Natural killer cell (primary cell): ENCODE measurements at regions not wholly inside any gene's neighbourhood (a gene's known extent, or its start where the extent isn't known, plus 50 kb on each side); places are given as distances from the start of the nearest gene placed in this dataset.

Experiments used
- ATAC-seq, 3 donors: fragments of 150-1000 bp in 2 of 3; fragments of 200-7000 bp in 1 of 3; cut with Tn5 transposase; 1 replicate in 1 of 3; 2 replicates in 2 of 3; pipeline ENCODE4 v1.10.0; 2021; ENCODE audit warnings: mild to moderate bottlenecking in 2 of 3, moderate library complexity in 2 of 3
- DNase-seq, 2 donors: peaks; one replicate each; pipeline versions ENCODE4 v3.0.0 to v3.0.0-alpha.2; 2013 to 2021; ENCODE audit warnings: mixed read lengths in 1 of 2
- H3K27ac ChIP-seq: one replicate; pipeline ENCODE4 v1.5.1; 2013; ENCODE audit warnings: mild to moderate bottlenecking, low read length
- H3K27me3 ChIP-seq: one replicate; pipeline ENCODE4 v1.6.1; 2013; ENCODE audit warnings: low read length; ENCODE audit not compliant: control insufficient read depth, insufficient read depth
- H3K36me3 ChIP-seq: one replicate; pipeline ENCODE4 v1.6.1; 2013; ENCODE audit warnings: low read length; ENCODE audit not compliant: control insufficient read depth, insufficient read depth
- H3K4me1 ChIP-seq: one replicate; pipeline ENCODE4 v1.6.1; 2013; ENCODE audit warnings: low read length; ENCODE audit not compliant: control insufficient read depth, insufficient read depth
- H3K4me3 ChIP-seq: one replicate; pipeline ENCODE4 v1.5.1; 2013; ENCODE audit warnings: low read length
- H3K9me3 ChIP-seq: one replicate; pipeline ENCODE4 v1.6.1; 2013; ENCODE audit warnings: low read length; ENCODE audit not compliant: control insufficient read depth, insufficient read depth
- H3K27ac Mint-ChIP-seq, 2 donors: one replicate each; pipeline ENCODE4 v1.8.0; 2022; ENCODE audit warnings: mild to moderate bottlenecking in 2 of 2, mixed read lengths in 2 of 2, moderate library complexity in 1 of 2
- H3K27me3 Mint-ChIP-seq, 2 donors: one replicate each; pipeline ENCODE4 v1.8.0; 2022; ENCODE audit warnings: low read depth in 2 of 2, mixed read lengths in 2 of 2
- H3K36me3 Mint-ChIP-seq: one replicate; pipeline ENCODE4 v1.8.0; 2022; ENCODE audit warnings: mixed read lengths
- H3K4me1 Mint-ChIP-seq, 2 donors: one replicate each; pipeline ENCODE4 v1.8.0; 2022; ENCODE audit warnings: mixed read lengths in 2 of 2
- H3K4me3 Mint-ChIP-seq: one replicate; pipeline ENCODE4 v1.8.0; 2022; ENCODE audit warnings: mild to moderate bottlenecking, moderate library complexity, mixed read lengths
- H3K9me3 Mint-ChIP-seq, 2 donors: one replicate each; pipeline ENCODE4 v1.8.0; 2022; ENCODE audit warnings: mixed read lengths in 2 of 2
- CTCF ChIP-seq: fragments of 200-600 bp; IDR thresholded peaks from one replicate; pipeline ENCODE4 v1.8.0; 2022; ENCODE audit warnings: antibody characterized with exemption
- WGBS: methylation state at CpG from one replicate; pipeline ENCODE4 v1.1.7; 2013; ENCODE audit warnings: missing lambda C conversion rate; ENCODE audit not compliant: insufficient coverage; 5-methylcytosine and 5-hydroxymethylcytosine counted together
- intact Hi-C: fragments of 100-400 bp; cut with micrococcal nuclease; formaldehyde crosslinking; loops from one replicate; pipeline ENCODE4 v1.14.2; 2022

- Histone ChIP-seq H3K36me3 (no peaks in the 10 kb centered on the region), H3K4me1 (no peaks in the 10 kb centered on the region), H3K27ac (no peak overlapping the region), H3K4me3 (no peak overlapping the region), H3K27me3 (no peaks in the 10 kb centered on the region), H3K9me3 (no peaks in the 10 kb centered on the region)
- TF ChIP-seq CTCF, result no peak
- Mint-ChIP-seq H3K4me1 (no peaks in the 10 kb centered on the region), H3K9me3 (peaks cover 0 to 13% of the 10 kb centered on the region in 2 donors), H3K4me3 (no peak overlapping the region), H3K27me3 (no peaks in the 10 kb centered on the region), H3K27ac (no peak overlapping the region), H3K36me3 (no peaks in the 10 kb centered on the region)
- ATAC-seq, result no peak
- no peak for DNase-seq
- intact Hi-C loops, result no loop called here
- WGBS, result 68% methylated on average over 4 of the region's 4 CpGs
Measured at GRCh38 chr4:28966982-28967381, 1753.2 kb upstream of the PCDH7 start.

GRCh38 chr4:28973587-28974350, 1746.4 kb upstream of the PCDH7 start:
- H3K27ac ChIP-seq, result no peak overlapping the region
- Mint-ChIP-seq H3K4me3 (no peak overlapping the region), H3K36me3 (no peaks in the 10 kb centered on the region), H3K27me3 (no peaks in the 10 kb centered on the region), H3K9me3 (peaks cover 7 to 8% of the 10 kb centered on the region in 2 donors), H3K27ac (no peak overlapping the region), H3K4me1 (no peaks in the 10 kb centered on the region)
- no peaks in the 10 kb centered on the region for H3K36me3 ChIP-seq
- H3K9me3 ChIP-seq, result no peaks in the 10 kb centered on the region
- no peak for TF ChIP-seq CTCF
- H3K4me3 ChIP-seq, result no peak overlapping the region
- H3K4me1 ChIP-seq, result no peaks in the 10 kb centered on the region
- intact Hi-C loops, result no loop called here
- ATAC-seq (no peak), DNase-seq (no peak)
- H3K27me3 ChIP-seq, result no peaks in the 10 kb centered on the region
- 56% methylated on average over 2 of the region's 3 CpGs for WGBS

GRCh38 chr4:28976369-28976768, 1743.8 kb upstream of the PCDH7 start:
- no peaks in the 10 kb centered on the region for H3K27me3 ChIP-seq
- H3K9me3 Mint-ChIP-seq, result peaks cover 7 to 11% of the 10 kb centered on the region in 2 donors
- H3K4me3 Mint-ChIP-seq, result no peak overlapping the region
- no peak for TF ChIP-seq CTCF
- WGBS, result 83% methylated on average over 1 of the region's 1 CpG
- no peaks in the 10 kb centered on the region for H3K9me3 ChIP-seq
- H3K4me1 Mint-ChIP-seq, result no peaks in the 10 kb centered on the region
- H3K27ac Mint-ChIP-seq, result no peak overlapping the region
- DNase-seq (no peak), ATAC-seq (no peak)
- H3K4me1 ChIP-seq, result no peaks in the 10 kb centered on the region
- H3K4me3 ChIP-seq, result no peak overlapping the region
- H3K36me3 ChIP-seq, result no peaks in the 10 kb centered on the region
- no peaks in the 10 kb centered on the region for H3K27me3 Mint-ChIP-seq
- no peaks in the 10 kb centered on the region for H3K36me3 Mint-ChIP-seq
- no peak overlapping the region for H3K27ac ChIP-seq
- intact Hi-C loops, result no loop called here

- Histone ChIP-seq H3K27me3 (no peaks in the 10 kb centered on the region), H3K4me1 (no peaks in the 10 kb centered on the region), H3K9me3 (peaks cover 13% of the 10 kb centered on the region), H3K36me3 (no peaks in the 10 kb centered on the region), H3K27ac (no peak overlapping the region), H3K4me3 (no peak overlapping the region)
- Mint-ChIP-seq H3K4me3 (no peak overlapping the region), H3K27ac (no peak overlapping the region), H3K9me3 (peaks cover 14 to 23% of the 10 kb centered on the region in 2 donors), H3K27me3 (no peaks in the 10 kb centered on the region), H3K4me1 (no peaks in the 10 kb centered on the region), H3K36me3 (peaks cover 15% of the 10 kb centered on the region)
- ATAC-seq (no peak), DNase-seq (no peak)
- intact Hi-C loops, result no loop called here
- no peak for TF ChIP-seq CTCF
Measured at GRCh38 chr4:29002151-29002550, 1718.0 kb upstream of the PCDH7 start.
